ENCODE measurements at regions not wholly inside any gene's neighbourhood (a gene's known extent, or its start where the extent isn't known, plus 50 kb on each side); places are given as distances from the start of the nearest gene placed in this dataset.
"Not testable (repeated sequence)": the region's sequence is repeated elsewhere in the genome, so short reads cannot be mapped to it uniquely, and the experiment has no call there.

DNA sequence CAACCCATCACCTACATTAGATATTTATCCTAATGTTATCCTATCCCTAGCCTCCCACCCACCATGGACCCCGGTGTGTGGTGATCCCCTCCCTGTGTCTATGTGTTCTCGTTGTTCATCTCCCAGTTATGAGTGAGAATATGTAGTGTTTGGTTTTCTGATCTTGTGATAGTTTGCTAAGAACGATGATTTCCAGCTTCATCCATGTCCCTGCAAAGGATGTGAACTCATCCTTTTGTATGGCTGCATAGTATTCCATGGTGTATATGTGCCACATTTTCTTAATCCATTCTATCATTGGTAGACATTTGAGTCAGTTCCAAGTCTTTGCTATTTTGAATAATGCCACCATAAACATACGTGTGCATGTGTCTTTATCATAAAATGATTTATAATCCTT is 185.3 kb downstream of the TTC6 start:
- TF ChIP-seq, protein P1, sequence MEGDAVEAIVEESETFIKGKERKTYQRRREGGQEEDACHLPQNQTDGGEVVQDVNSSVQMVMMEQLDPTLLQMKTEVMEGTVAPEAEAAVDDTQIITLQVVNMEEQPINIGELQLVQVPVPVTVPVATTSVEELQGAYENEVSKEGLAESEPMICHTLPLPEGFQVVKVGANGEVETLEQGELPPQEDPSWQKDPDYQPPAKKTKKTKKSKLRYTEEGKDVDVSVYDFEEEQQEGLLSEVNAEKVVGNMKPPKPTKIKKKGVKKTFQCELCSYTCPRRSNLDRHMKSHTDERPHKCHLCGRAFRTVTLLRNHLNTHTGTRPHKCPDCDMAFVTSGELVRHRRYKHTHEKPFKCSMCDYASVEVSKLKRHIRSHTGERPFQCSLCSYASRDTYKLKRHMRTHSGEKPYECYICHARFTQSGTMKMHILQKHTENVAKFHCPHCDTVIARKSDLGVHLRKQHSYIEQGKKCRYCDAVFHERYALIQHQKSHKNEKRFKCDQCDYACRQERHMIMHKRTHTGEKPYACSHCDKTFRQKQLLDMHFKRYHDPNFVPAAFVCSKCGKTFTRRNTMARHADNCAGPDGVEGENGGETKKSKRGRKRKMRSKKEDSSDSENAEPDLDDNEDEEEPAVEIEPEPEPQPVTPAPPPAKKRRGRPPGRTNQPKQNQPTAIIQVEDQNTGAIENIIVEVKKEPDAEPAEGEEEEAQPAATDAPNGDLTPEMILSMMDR (IDR thresholded peaks at IDR 0.05; ENCODE audit: insufficient read depth, low read depth, low read length), result not testable (repeated sequence)
- not testable (repeated sequence) for TF ChIP-seq EZH2 (IDR thresholded peaks at IDR 0.05; ENCODE audit: insufficient read depth, low read length)

All from astrocyte (in vitro differentiated cells and primary cell).